Astrocyte of the spinal cord (primary cell): ENCODE measurements at regions not wholly inside any gene's neighbourhood (a gene's known extent, or its start where the extent isn't known, plus 50 kb on each side); places are given as distances from the start of the nearest gene placed in this dataset.
A peak's percentile ranks its signal among the peaks of the same experiment; 100 is the strongest.

Experiments used
- DNase-seq: peaks from one replicate; pipeline ENCODE4 v3.0.0; 2011; ENCODE audit warnings: low read depth, low spot score
- H3K4me3 ChIP-seq: 2 replicates; pipeline ENCODE4 v1.5.1; 2011; ENCODE audit warnings: low read depth, mild to moderate bottlenecking, low read length, moderate library complexity
- CTCF ChIP-seq: IDR thresholded peaks from 2 replicates; pipeline ENCODE4 v1.5.1; 2012; ENCODE audit warnings: low read depth, mild to moderate bottlenecking, low read length, inconsistent platforms
- in situ Hi-C: cut with HindIII; loops from 2 replicates; pipeline ENCODE4 v1.10.0; 2017; ENCODE audit warnings: low sequenced_read_pairs

- H3K4me3 ChIP-seq, result no peak overlapping the region
- in situ Hi-C loops, result no loop called here
- no peak for TF ChIP-seq CTCF
- DNase-seq, result no peak
Observed at GRCh38 chr12:89831310-89832095, 122.9 kb upstream of the ATP2B1 start.

GRCh38 chr12:89829434-89829975, 120.9 kb upstream of the ATP2B1 start:
- in situ Hi-C loops, result no loop called here
- no peak for DNase-seq
- no peak for TF ChIP-seq CTCF
- H3K4me3 ChIP-seq, result no peak overlapping the region

GRCh38 chr12:89828575-89828974, 119.9 kb upstream of the ATP2B1 start:
- DNase-seq, result no peak
- in situ Hi-C loops, result no loop called here
- no peak for TF ChIP-seq CTCF
- no peak overlapping the region for H3K4me3 ChIP-seq

GRCh38 chr12:89827592-89827991, 119.0 kb upstream of the ATP2B1 start:
- no peak overlapping the region for H3K4me3 ChIP-seq
- in situ Hi-C loops, result no loop called here
- TF ChIP-seq CTCF, result no peak
- no peak for DNase-seq

GRCh38 chr12:89826468-89826867, 117.8 kb upstream of the ATP2B1 start:
- TF ChIP-seq CTCF, result no peak
- DNase-seq, result no peak
- H3K4me3 ChIP-seq, result no peak overlapping the region
- in situ Hi-C loops, result no loop called here

GRCh38 chr12:89825591-89826449, 117.2 kb upstream of the ATP2B1 start:
- DNase-seq, result peak; percentile 13
- in situ Hi-C loops, result no loop called here
- TF ChIP-seq CTCF, result no peak
- no peak overlapping the region for H3K4me3 ChIP-seq
